A673 (cell line): ENCODE measurements at regions not wholly inside any gene's neighbourhood (a gene's known extent, or its start where the extent isn't known, plus 50 kb on each side); places are given as distances from the start of the nearest gene placed in this dataset.

Source experiments
- BruUV-seq: library from RNA; stranded (reverse); fragments of 400-500 nt; replicated peaks from 2 replicates; lab custom pipeline; 2021; lab: Mats Ljungman, UMichigan
- CTCF ChIA-PET: fragments of 300-600 bp; sonication (Branson Sonifier 250); formaldehyde crosslinking; loops from one replicate; lab custom pipeline; 2022; ENCODE audit warnings: antibody characterized with exemption; lab: Charles Lee
- POLR2A ChIA-PET: fragments of 300-600 bp; sonication (Branson Sonifier 250); formaldehyde crosslinking; loops from one replicate; lab custom pipeline; 2022; ENCODE audit warnings: antibody characterized with exemption; ENCODE audit not compliant: low non-redundant PET; lab: Charles Lee
- DNase-seq: peaks from one replicate; pipeline ENCODE4 v3.0.0-alpha.2; 2015; ENCODE audit warnings: low spot score
- H3K27ac ChIP-seq: fragments of 200-600 bp; sonication (generic); 2 replicates; pipeline ENCODE4 v1.5.1; 2016; ENCODE audit warnings: mixed run types, low read depth, mild to moderate bottlenecking, mixed read lengths, antibody characterized with exemption, low read length; ENCODE audit not compliant: poor library complexity, severe bottlenecking
- H3K27me3 ChIP-seq: fragments of 200-600 bp; sonication (generic); replicated peaks from 2 replicates; pipeline ENCODE4 v1.6.1; 2017; ENCODE audit warnings: mixed run types, low read depth, mild to moderate bottlenecking, mixed read lengths, antibody characterized with exemption, low read length; ENCODE audit not compliant: insufficient read depth, poor library complexity
- H3K36me3 ChIP-seq: fragments of 200-600 bp; sonication (generic); 2 replicates; pipeline ENCODE4 v1.6.1; 2016; ENCODE audit warnings: mixed run types, mild to moderate bottlenecking, mixed read lengths, antibody characterized with exemption, low read length; ENCODE audit not compliant: insufficient read depth, poor library complexity, severe bottlenecking
- H3K4me1 ChIP-seq: fragments of 200-600 bp; sonication (generic); 2 replicates; pipeline ENCODE4 v1.6.1; 2017; ENCODE audit warnings: mixed run types, mild to moderate bottlenecking, mixed read lengths, antibody characterized with exemption, low read length; ENCODE audit not compliant: insufficient read depth, poor library complexity, severe bottlenecking
- H3K4me3 ChIP-seq: fragments of 200-600 bp; sonication (generic); 2 replicates; pipeline ENCODE4 v1.5.1; 2016; ENCODE audit warnings: low read depth, mixed run types, mild to moderate bottlenecking, mixed read lengths, low read length; ENCODE audit not compliant: poor library complexity, severe bottlenecking
- H3K9me3 ChIP-seq: fragments of 200-600 bp; sonication (generic); 2 replicates; pipeline ENCODE4 v1.6.1; 2016; ENCODE audit warnings: mixed run types, low read depth, mild to moderate bottlenecking, mixed read lengths, antibody characterized with exemption, low read length; ENCODE audit not compliant: poor library complexity, severe bottlenecking
- EZH2 ChIP-seq: fragments of 200-600 bp; sonication (generic); IDR thresholded peaks from 2 replicates; pipeline ENCODE4 v1.6.1; 2017; ENCODE audit warnings: borderline replicate concordance, low read depth, mild to moderate bottlenecking, mixed read lengths, antibody characterized with exemption, low read length; ENCODE audit not compliant: poor library complexity, severe bottlenecking
- intact Hi-C: fragments of 100-400 bp; cut with micrococcal nuclease; formaldehyde crosslinking; loops from one replicate; pipeline ENCODE4 v1.10.0; 2022; ENCODE audit not compliant: unreplicated experiment
- TF ChIP-seq, protein P1 (sequence below): fragments of 300-800, 200-600 bp; sonication (generic); conservative IDR thresholded peaks from 2 replicates; pipeline ENCODE4 v1.5.1; 2017; ENCODE audit warnings: low read depth, mild to moderate bottlenecking, antibody characterized with exemption, low read length, moderate library complexity, mixed read lengths

DNA sequence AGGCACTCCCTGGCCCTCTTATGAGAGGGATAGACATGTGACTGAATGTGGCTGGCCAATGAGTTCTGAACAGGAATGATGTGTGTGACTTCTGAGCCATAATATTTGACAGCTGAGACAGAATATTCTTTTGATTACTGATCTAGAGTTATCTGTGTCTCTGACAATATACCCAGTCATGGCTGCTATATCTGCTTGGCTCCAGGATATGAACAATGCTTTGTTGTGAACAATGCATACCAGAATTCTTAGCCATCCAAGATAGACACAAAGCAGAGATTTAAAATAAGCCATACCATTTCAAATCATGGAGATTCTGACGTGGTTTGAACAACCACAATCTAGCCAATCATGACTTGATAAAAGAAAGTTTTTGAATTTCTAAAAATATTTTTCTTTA is 840.3 kb upstream of the SEMA6A start:
- no peak overlapping the region for H3K27ac ChIP-seq
- intact Hi-C loops = no loop called here
- no peaks in the 10 kb centered on the region for H3K27me3 ChIP-seq
- H3K36me3 ChIP-seq = no peaks in the 10 kb centered on the region
- no peak overlapping the region for H3K4me3 ChIP-seq
- H3K9me3 ChIP-seq = no peaks in the 10 kb centered on the region
- ChIA-PET POLR2A (no interaction called here), CTCF (no interaction called here)
- no peak for DNase-seq
- no peak for TF ChIP-seq EZH2
- TF ChIP-seq, protein P1, sequence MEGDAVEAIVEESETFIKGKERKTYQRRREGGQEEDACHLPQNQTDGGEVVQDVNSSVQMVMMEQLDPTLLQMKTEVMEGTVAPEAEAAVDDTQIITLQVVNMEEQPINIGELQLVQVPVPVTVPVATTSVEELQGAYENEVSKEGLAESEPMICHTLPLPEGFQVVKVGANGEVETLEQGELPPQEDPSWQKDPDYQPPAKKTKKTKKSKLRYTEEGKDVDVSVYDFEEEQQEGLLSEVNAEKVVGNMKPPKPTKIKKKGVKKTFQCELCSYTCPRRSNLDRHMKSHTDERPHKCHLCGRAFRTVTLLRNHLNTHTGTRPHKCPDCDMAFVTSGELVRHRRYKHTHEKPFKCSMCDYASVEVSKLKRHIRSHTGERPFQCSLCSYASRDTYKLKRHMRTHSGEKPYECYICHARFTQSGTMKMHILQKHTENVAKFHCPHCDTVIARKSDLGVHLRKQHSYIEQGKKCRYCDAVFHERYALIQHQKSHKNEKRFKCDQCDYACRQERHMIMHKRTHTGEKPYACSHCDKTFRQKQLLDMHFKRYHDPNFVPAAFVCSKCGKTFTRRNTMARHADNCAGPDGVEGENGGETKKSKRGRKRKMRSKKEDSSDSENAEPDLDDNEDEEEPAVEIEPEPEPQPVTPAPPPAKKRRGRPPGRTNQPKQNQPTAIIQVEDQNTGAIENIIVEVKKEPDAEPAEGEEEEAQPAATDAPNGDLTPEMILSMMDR = no peak
- no TSS peak for BruUV-seq
- H3K4me1 ChIP-seq = no peaks in the 10 kb centered on the region

DNA sequence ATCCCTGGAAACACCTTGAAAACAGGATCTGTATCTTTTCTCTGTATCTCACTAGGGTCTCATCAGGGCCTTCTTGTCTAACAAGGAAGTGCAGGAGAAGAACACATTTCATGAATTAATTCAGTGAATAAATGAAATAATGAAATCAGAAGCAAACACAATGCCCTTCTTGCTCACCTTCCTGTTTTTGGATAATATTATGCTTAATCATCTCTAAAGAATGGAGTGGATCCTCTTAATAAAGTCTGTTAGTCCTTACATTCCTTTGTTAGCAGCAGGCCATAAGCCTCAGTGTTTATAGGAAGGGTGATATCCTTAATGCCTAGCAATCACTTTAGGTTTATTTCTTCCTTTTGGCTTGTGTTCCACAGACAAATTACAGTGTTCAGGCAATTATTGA is 837.1 kb upstream of the SEMA6A start:
- no peak overlapping the region for H3K4me3 ChIP-seq
- intact Hi-C loops = no loop called here
- no peaks in the 10 kb centered on the region for H3K4me1 ChIP-seq
- no TSS peak for BruUV-seq
- ChIA-PET CTCF (no interaction called here), POLR2A (no interaction called here)
- no peak for DNase-seq
- H3K36me3 ChIP-seq = no peaks in the 10 kb centered on the region
- H3K27ac ChIP-seq = no peak overlapping the region
- no peaks in the 10 kb centered on the region for H3K27me3 ChIP-seq
- TF ChIP-seq, protein P1 = no peak
- no peak for TF ChIP-seq EZH2
- no peaks in the 10 kb centered on the region for H3K9me3 ChIP-seq

DNA sequence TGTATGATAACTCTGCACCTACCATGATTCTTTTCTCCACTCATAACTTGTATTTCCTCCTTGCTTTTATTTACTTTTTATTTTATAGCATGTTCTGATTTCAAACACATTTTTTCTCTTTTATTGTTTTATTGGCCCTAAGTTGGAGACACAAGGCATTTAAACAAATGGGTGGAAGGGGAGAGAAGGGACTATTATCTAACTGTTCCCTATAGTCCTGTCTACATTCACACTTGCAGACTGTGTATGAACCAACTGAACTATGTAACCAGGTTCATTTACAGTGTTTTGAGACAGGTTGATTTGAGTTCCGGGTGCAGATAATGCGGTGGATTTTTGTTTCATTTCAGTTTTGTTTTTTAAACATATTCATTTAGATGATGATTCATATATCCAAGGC is 830.6 kb upstream of the SEMA6A start:
- POLR2A ChIA-PET = no interaction called here
- DNase-seq = no peak
- Histone ChIP-seq H3K27ac (no peak overlapping the region), H3K27me3 (no peaks in the 10 kb centered on the region), H3K4me1 (no peaks in the 10 kb centered on the region), H3K9me3 (no peaks in the 10 kb centered on the region), H3K4me3 (no peak overlapping the region), H3K36me3 (no peaks in the 10 kb centered on the region)
- CTCF ChIA-PET = no interaction called here
- intact Hi-C loops = no loop called here
- no TSS peak for BruUV-seq
- TF ChIP-seq, protein P1 = no peak
- no peak for TF ChIP-seq EZH2
